ENCODE measurements at regions not wholly inside any gene's neighbourhood (a gene's known extent, or its start where the extent isn't known, plus 50 kb on each side); places are given as distances from the start of the nearest gene placed in this dataset.

DNA sequence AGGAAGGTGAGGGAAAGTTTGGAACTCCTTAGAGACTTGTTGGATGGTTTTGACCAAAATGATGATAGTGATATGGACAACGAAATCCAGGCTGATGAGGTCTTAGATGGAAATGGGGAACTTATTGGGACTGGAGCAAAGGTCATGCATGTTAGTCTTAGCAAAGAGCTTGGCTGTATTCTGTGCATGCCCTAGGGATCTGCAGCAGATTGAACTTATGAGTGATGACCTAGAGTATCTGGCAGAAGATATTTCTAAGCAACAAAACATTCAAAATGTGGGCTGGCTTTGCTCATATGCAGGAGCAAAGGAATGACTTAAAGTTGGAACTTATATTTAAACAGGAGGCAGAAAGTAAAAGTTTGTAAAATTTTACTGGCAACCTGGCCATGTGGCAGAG, 489.3 kb upstream of the DIPK2B start:
- Histone ChIP-seq H3K4me3 (replicated peaks; ENCODE audit: insufficient read depth, low read length) (no peak overlapping the region), H3K27me3 (ENCODE audit: insufficient read depth, poor library complexity, severe bottlenecking) (no peaks in the 10 kb centered on the region), H3K27ac (replicated peaks) (no peak overlapping the region)
- no peak for DNase-seq (ENCODE audit: low read depth in 1 of 2, low spot score in 1 of 2)
- TF ChIP-seq, protein P1, sequence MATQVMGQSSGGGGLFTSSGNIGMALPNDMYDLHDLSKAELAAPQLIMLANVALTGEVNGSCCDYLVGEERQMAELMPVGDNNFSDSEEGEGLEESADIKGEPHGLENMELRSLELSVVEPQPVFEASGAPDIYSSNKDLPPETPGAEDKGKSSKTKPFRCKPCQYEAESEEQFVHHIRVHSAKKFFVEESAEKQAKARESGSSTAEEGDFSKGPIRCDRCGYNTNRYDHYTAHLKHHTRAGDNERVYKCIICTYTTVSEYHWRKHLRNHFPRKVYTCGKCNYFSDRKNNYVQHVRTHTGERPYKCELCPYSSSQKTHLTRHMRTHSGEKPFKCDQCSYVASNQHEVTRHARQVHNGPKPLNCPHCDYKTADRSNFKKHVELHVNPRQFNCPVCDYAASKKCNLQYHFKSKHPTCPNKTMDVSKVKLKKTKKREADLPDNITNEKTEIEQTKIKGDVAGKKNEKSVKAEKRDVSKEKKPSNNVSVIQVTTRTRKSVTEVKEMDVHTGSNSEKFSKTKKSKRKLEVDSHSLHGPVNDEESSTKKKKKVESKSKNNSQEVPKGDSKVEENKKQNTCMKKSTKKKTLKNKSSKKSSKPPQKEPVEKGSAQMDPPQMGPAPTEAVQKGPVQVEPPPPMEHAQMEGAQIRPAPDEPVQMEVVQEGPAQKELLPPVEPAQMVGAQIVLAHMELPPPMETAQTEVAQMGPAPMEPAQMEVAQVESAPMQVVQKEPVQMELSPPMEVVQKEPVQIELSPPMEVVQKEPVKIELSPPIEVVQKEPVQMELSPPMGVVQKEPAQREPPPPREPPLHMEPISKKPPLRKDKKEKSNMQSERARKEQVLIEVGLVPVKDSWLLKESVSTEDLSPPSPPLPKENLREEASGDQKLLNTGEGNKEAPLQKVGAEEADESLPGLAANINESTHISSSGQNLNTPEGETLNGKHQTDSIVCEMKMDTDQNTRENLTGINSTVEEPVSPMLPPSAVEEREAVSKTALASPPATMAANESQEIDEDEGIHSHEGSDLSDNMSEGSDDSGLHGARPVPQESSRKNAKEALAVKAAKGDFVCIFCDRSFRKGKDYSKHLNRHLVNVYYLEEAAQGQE (IDR thresholded peaks at IDR 0.05; ENCODE audit: insufficient replicate concordance, low read depth) = no peak
- TF ChIP-seq, protein P2, sequence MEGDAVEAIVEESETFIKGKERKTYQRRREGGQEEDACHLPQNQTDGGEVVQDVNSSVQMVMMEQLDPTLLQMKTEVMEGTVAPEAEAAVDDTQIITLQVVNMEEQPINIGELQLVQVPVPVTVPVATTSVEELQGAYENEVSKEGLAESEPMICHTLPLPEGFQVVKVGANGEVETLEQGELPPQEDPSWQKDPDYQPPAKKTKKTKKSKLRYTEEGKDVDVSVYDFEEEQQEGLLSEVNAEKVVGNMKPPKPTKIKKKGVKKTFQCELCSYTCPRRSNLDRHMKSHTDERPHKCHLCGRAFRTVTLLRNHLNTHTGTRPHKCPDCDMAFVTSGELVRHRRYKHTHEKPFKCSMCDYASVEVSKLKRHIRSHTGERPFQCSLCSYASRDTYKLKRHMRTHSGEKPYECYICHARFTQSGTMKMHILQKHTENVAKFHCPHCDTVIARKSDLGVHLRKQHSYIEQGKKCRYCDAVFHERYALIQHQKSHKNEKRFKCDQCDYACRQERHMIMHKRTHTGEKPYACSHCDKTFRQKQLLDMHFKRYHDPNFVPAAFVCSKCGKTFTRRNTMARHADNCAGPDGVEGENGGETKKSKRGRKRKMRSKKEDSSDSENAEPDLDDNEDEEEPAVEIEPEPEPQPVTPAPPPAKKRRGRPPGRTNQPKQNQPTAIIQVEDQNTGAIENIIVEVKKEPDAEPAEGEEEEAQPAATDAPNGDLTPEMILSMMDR (IDR thresholded peaks at IDR 0.05; ENCODE audit: insufficient read depth, low read length) = no peak
- TF ChIP-seq SPI1 (IDR thresholded peaks at IDR 0.05; ENCODE audit: borderline replicate concordance, low read depth) (no peak), GABPA (IDR thresholded peaks at IDR 0.05; ENCODE audit: low read depth) (no peak), POLR2AphosphoS5 (IDR thresholded peaks at IDR 0.05; ENCODE audit: low read depth) (no peak)

DNA sequence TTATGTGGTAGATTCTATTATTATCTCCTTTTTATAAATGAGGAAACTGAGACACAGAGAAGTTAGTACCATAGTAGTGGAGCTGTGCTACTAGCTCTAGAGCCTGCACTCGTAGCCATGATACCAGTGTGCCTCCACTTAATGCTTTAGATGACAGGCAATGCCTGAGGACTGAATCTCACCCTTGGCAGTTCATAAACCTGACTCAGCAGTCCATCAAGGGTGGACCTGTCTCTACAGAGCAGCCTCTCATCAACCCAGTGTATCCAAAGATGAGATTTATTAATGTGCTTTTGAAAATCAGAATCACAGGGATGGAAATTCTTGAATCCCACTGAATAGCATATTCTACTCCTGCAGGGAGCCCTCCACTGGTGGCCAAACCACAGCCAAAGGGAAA, 483.2 kb upstream of the DIPK2B start:
- TF ChIP-seq SPI1 (IDR thresholded peaks at IDR 0.05; ENCODE audit: borderline replicate concordance, low read depth) (no peak), POLR2AphosphoS5 (IDR thresholded peaks at IDR 0.05; ENCODE audit: low read depth) (no peak)
- TF ChIP-seq, protein P2 (IDR thresholded peaks at IDR 0.05; ENCODE audit: insufficient read depth, low read length) = no peak
- H3K27ac ChIP-seq (replicated peaks) = no peak overlapping the region

DNA sequence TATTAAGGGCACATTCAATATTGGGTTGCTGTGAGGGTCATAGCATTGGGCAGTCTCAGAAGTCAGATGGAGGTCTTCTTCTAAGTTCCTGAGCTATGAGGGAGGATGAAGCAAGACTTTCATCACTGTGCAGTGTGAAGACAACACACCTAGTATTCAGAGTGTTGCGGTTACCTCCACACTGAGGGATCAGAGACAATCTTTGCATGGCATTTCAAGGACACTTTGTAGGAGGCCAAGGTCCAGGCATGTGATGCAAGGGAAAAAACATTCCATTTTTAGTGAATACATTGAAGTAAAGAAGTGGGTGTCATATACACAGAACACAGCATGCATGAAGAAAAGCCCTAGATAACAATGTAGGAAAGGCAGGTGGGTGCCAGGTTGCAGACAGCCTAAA, 481.2 kb upstream of the DIPK2B start:
- Histone ChIP-seq H3K27me3 (ENCODE audit: insufficient read depth, poor library complexity, severe bottlenecking) (no peaks in the 10 kb centered on the region), H3K27ac (replicated peaks) (no peak overlapping the region), H3K4me3 (replicated peaks; ENCODE audit: insufficient read depth, low read length) (no peak overlapping the region)
- no peak for DNase-seq (ENCODE audit: low read depth in 1 of 2, low spot score in 1 of 2)
- TF ChIP-seq POLR2AphosphoS5 (IDR thresholded peaks at IDR 0.05; ENCODE audit: low read depth) = no peak
- TF ChIP-seq SPI1 (IDR thresholded peaks at IDR 0.05; ENCODE audit: borderline replicate concordance, low read depth) = no peak
- TF ChIP-seq, protein P2 (IDR thresholded peaks at IDR 0.05; ENCODE audit: insufficient read depth, low read length) = no peak
- TF ChIP-seq GABPA (IDR thresholded peaks at IDR 0.05; ENCODE audit: low read depth) = no peak
- TF ChIP-seq, protein P1 (IDR thresholded peaks at IDR 0.05; ENCODE audit: insufficient replicate concordance, low read depth) = no peak

More for the DNA sequence above, 483.2 kb upstream of the DIPK2B start:
- no peak overlapping the region for H3K4me3 ChIP-seq (replicated peaks; ENCODE audit: insufficient read depth, low read length)
- no peak for DNase-seq (ENCODE audit: low read depth in 1 of 2, low spot score in 1 of 2)
- no peaks in the 10 kb centered on the region for H3K27me3 ChIP-seq (ENCODE audit: insufficient read depth, poor library complexity, severe bottlenecking)

DNA sequence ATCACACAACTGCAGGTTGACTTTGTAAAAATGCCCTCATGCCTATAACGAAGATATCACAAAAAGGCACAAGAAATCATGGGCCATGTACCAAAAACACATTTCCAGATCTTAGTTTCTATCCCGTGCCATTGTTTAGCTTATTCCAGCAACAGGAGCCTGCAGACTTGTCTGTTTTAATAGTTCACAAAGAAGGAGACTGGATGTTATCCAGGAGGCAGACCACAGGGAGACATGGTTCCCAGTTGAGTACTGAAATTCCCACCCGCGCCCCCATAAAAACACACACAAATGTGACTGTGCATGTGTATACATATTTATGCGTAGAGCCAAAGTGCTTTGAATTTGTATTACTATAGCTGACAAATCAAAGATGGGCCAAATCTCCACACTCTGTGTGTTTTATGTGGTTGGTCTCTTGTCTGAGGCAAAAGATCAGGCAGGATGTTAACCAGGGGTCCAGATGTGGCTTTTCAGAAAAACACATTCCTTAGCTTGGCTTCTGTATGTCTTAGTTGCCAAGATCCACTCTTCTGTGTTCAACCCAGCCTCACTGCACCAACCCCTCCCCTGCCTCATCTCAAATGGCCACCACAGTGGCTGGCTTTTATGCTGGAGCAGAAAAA, 469.2 kb upstream of the DIPK2B start:
- H3K4me3 ChIP-seq (replicated peaks; ENCODE audit: insufficient read depth, low read length) = no peak overlapping the region
- no peak overlapping the region for H3K27ac ChIP-seq (replicated peaks)
- TF ChIP-seq GABPA (IDR thresholded peaks at IDR 0.05; ENCODE audit: low read depth) = no peak
- no peak for TF ChIP-seq SPI1 (IDR thresholded peaks at IDR 0.05; ENCODE audit: borderline replicate concordance, low read depth)
- TF ChIP-seq POLR2AphosphoS5 (IDR thresholded peaks at IDR 0.05; ENCODE audit: low read depth) = no peak
- TF ChIP-seq, protein P2 (IDR thresholded peaks at IDR 0.05; ENCODE audit: insufficient read depth, low read length) = no peak
- TF ChIP-seq, protein P1 (IDR thresholded peaks at IDR 0.05; ENCODE audit: insufficient replicate concordance, low read depth) = no peak
- DNase-seq (ENCODE audit: low read depth in 1 of 2, low spot score in 1 of 2) = no peak
- no peaks in the 10 kb centered on the region for H3K27me3 ChIP-seq (ENCODE audit: insufficient read depth, poor library complexity, severe bottlenecking)
